Lower lobe of right lung (tissue), 2 donors: ENCODE measurements at regions not wholly inside any gene's neighbourhood (a gene's known extent, or its start where the extent isn't known, plus 50 kb on each side); places are given as distances from the start of the nearest gene placed in this dataset.

Experiments
- ATAC-seq, 2 donors: fragments of 200-7000 bp; cut with Tn5 transposase; one replicate each; pipeline ENCODE4 v1.9.1; 2020 to 2022; ENCODE audit warnings: mild to moderate bottlenecking in 2 of 2, moderate library complexity in 2 of 2
- DNase-seq: peaks from one replicate; pipeline ENCODE4 v3.0.0-alpha.2; 2020
- H3K27ac ChIP-seq: fragments of 200-600 bp; one replicate; pipeline ENCODE4 v1.8.0; 2022
- H3K27me3 ChIP-seq: fragments of 200-600 bp; one replicate; pipeline ENCODE4 v1.8.0; 2022; ENCODE audit warnings: low read depth
- H3K36me3 ChIP-seq: fragments of 200-600 bp; one replicate; pipeline ENCODE4 v1.8.0; 2022; ENCODE audit warnings: mild to moderate bottlenecking
- H3K4me1 ChIP-seq: fragments of 200-600 bp; one replicate; pipeline ENCODE4 v1.8.0; 2022
- H3K4me3 ChIP-seq: fragments of 200-600 bp; one replicate; pipeline ENCODE4 v1.8.0; 2022; ENCODE audit warnings: mild to moderate bottlenecking
- H3K9me3 ChIP-seq: fragments of 200-600 bp; one replicate; pipeline ENCODE4 v1.8.0; 2022
- intact Hi-C: fragments of 100-400 bp; cut with DNase I; formaldehyde crosslinking; loops from one replicate; pipeline ENCODE4 v1.11.0; 2022
- TF ChIP-seq, protein P1 (sequence below): fragments of 200-600 bp; IDR thresholded peaks from one replicate; pipeline ENCODE4 v1.8.0; 2022; ENCODE audit warnings: antibody characterized with exemption, mild to moderate bottlenecking
- donor health status: DM: no; HTN: yes; CAD: no; lungs with severe emphysema.

DNA sequence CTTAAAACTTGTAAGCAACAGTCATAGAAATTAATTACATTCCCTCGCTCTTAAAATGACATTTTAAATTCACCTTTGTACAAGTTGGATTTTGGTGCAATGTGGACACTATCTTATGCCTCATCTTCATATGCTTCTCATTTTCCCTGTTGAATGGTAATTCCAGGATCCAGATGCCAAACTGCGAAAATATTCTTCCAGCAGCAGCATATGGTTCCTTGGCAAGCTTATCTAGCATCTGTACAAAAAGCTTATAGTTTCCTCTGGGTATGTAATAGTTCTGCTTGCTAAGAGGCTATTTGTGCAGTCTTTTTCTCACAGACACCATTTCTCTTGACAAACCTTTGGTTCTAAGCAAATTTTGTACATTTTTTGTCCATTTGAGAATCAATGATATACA is 2079.7 kb upstream of the AGA start:
- TF ChIP-seq, protein P1, sequence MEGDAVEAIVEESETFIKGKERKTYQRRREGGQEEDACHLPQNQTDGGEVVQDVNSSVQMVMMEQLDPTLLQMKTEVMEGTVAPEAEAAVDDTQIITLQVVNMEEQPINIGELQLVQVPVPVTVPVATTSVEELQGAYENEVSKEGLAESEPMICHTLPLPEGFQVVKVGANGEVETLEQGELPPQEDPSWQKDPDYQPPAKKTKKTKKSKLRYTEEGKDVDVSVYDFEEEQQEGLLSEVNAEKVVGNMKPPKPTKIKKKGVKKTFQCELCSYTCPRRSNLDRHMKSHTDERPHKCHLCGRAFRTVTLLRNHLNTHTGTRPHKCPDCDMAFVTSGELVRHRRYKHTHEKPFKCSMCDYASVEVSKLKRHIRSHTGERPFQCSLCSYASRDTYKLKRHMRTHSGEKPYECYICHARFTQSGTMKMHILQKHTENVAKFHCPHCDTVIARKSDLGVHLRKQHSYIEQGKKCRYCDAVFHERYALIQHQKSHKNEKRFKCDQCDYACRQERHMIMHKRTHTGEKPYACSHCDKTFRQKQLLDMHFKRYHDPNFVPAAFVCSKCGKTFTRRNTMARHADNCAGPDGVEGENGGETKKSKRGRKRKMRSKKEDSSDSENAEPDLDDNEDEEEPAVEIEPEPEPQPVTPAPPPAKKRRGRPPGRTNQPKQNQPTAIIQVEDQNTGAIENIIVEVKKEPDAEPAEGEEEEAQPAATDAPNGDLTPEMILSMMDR = no peak
- Histone ChIP-seq H3K27me3 (no peaks in the 10 kb centered on the region), H3K4me1 (no peaks in the 10 kb centered on the region), H3K4me3 (no peak overlapping the region), H3K9me3 (no peaks in the 10 kb centered on the region), H3K27ac (no peak overlapping the region), H3K36me3 (no peaks in the 10 kb centered on the region)
- intact Hi-C loops = no loop called here
- no peak for DNase-seq
- no peak for ATAC-seq

DNA sequence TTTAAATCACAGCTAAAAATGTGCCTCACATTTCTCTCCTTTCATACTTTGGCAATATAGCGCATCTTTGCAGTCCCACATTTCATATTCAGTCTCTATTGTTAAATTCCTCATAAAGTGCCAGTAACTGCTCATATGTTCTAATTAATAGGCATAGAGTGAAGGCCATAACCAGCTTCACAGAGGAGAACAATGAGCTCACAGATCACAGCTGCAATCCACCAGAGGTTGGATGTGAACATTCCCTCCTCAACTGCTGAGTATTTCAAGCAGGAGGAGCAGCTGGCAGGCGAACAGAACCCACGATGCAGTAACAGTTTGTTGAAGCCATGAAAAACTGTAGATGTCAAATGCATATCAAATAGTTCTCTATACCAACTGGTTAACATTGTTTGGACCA is 2088.7 kb upstream of the AGA start:
- H3K4me3 ChIP-seq = no peak overlapping the region
- H3K27me3 ChIP-seq = no peaks in the 10 kb centered on the region
- H3K9me3 ChIP-seq = no peaks in the 10 kb centered on the region
- ATAC-seq = no peak
- H3K36me3 ChIP-seq = no peaks in the 10 kb centered on the region
- no peak overlapping the region for H3K27ac ChIP-seq
- intact Hi-C loops = no loop called here
- no peak for DNase-seq
- H3K4me1 ChIP-seq = no peaks in the 10 kb centered on the region
- TF ChIP-seq, protein P1 = no peak

DNA sequence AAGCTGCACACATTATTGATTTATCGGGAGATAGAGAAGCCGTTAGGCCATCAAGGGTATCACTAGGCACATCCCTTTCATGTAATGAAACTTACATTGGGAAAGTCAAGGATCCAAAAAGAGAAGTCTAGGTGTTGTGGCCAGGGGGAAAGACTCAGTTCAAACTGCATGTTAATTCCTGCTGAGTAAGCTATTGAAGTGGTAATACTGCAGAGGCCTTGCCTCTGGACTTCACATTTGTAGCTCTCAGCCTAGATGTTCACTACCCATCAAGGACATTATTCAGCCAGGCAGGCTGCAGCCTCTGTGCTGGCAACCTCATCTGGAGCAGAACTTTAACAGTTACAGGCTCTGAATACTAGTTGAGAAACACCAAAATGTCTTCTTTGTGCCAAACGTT is 2094.5 kb upstream of the AGA start:
- Histone ChIP-seq H3K9me3 (no peaks in the 10 kb centered on the region), H3K27ac (no peak overlapping the region), H3K36me3 (no peaks in the 10 kb centered on the region), H3K4me3 (no peak overlapping the region), H3K4me1 (no peaks in the 10 kb centered on the region), H3K27me3 (no peaks in the 10 kb centered on the region)
- intact Hi-C loops = no loop called here
- ATAC-seq = no peak
- TF ChIP-seq, protein P1 = no peak
- DNase-seq = no peak

DNA sequence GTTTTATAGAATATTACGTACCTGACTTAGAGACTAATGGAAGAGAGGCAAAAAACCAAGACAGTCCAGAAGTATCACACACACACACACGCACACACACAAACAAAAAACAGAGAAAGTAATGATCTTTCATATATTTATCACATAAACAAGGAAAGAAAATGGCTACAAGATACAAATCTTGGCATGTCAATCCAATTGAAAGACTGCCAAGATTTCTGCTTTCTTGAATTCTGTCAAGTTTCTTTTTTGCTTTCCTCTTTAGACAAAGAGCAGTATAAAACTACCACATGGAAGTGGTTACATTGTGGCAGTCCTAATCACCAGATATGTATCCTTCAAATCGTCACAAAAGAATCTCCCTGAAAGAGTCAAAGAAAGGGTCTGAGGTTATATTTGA is 2097.4 kb upstream of the AGA start:
- H3K27ac ChIP-seq = no peak overlapping the region
- DNase-seq (no peak), ATAC-seq (no peak)
- H3K4me3 ChIP-seq = no peak overlapping the region
- TF ChIP-seq, protein P1 = no peak
- intact Hi-C loops = no loop called here
- no peaks in the 10 kb centered on the region for H3K36me3 ChIP-seq
- H3K9me3 ChIP-seq = no peaks in the 10 kb centered on the region
- H3K27me3 ChIP-seq = no peaks in the 10 kb centered on the region
- no peaks in the 10 kb centered on the region for H3K4me1 ChIP-seq

DNA sequence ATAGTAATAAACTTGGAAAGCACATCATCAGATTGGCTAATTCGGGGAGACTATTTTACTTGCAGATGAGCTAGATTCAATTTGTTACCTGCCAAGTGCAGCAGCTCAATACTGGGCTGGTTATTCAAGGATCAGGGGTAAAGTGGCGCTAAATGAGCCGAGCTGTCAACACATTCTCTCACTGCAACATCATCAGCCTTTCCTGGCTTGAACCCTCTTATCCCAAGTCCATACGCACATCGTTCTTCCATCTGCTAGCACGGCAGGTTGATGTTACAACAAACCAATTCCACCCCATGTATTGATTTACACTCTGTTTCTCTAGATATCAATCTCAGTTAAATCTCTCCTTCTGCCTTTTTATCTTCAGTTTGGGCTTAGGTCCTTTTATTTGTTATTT is 2101.5 kb upstream of the AGA start:
- Histone ChIP-seq H3K9me3 (no peaks in the 10 kb centered on the region), H3K27ac (no peak overlapping the region), H3K36me3 (no peaks in the 10 kb centered on the region), H3K4me1 (no peaks in the 10 kb centered on the region), H3K4me3 (no peak overlapping the region), H3K27me3 (no peaks in the 10 kb centered on the region)
- DNase-seq (no peak), ATAC-seq (no peak)
- TF ChIP-seq, protein P1 = no peak
- intact Hi-C loops = no loop called here

DNA sequence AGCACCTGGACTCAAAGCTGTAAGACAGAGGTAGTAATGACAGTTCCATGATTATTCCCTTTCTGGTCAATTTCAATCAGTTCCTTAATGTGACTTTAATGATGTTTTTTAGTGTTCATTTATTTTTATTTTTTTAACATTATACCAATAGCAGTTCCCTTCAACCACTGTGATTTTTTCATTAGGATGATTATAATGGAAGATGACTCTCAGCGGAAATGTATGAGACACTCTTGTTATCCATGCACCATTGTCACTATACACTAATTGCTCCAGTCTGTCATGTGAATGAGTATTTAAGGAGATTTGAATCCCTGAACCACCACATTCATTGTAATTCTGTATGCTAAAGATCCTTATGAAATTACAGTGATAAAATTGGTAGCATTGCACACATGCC is 2102.3 kb upstream of the AGA start:
- intact Hi-C loops = no loop called here
- TF ChIP-seq, protein P1 = no peak
- no peak for ATAC-seq
- no peak overlapping the region for H3K27ac ChIP-seq
- H3K36me3 ChIP-seq = no peaks in the 10 kb centered on the region
- DNase-seq = no peak
- no peak overlapping the region for H3K4me3 ChIP-seq
- H3K9me3 ChIP-seq = no peaks in the 10 kb centered on the region
- H3K4me1 ChIP-seq = no peaks in the 10 kb centered on the region
- H3K27me3 ChIP-seq = no peaks in the 10 kb centered on the region
